GM21360 (cell line): ENCODE measurements at regions not wholly inside any gene's neighbourhood (a gene's known extent, or its start where the extent isn't known, plus 50 kb on each side); places are given as distances from the start of the nearest gene placed in this dataset.
"Not testable (repeated sequence)": the region's sequence is repeated elsewhere in the genome, so short reads cannot be mapped to it uniquely, and the experiment has no call there.

Experiments
- ATAC-seq: cut with Tn5 transposase; IDR thresholded peaks from one replicate; pipeline ENCODE4 v1.9.1; 2021; ENCODE audit warnings: mild to moderate bottlenecking, moderate library complexity; ENCODE audit not compliant: unreplicated experiment

GRCh38 chr13:64674126-64674525 lies 2556.0 kb downstream of the PCDH9 start:
- no peak for ATAC-seq

- no peak for ATAC-seq
Measured at GRCh38 chr13:64672751-64673150, 2557.4 kb downstream of the PCDH9 start.

GRCh38 chr13:64662887-64663593 lies 2567.1 kb downstream of the PCDH9 start:
- no peak for ATAC-seq

GRCh38 chr13:64648293-64648692 lies 2581.8 kb downstream of the PCDH9 start:
- ATAC-seq, result no peak

GRCh38 chr13:64643066-64643465 lies 2587.1 kb downstream of the PCDH9 start:
- ATAC-seq, result no peak

- no peak for ATAC-seq
Measured at GRCh38 chr13:64640002-64640401, 2590.1 kb downstream of the PCDH9 start.

- no peak for ATAC-seq
Measured at GRCh38 chr13:64639206-64639605, 2590.9 kb downstream of the PCDH9 start.

GRCh38 chr13:64633948-64634347 lies 2596.2 kb downstream of the PCDH9 start:
- no peak for ATAC-seq

GRCh38 chr13:64627654-64628053 lies 2602.5 kb downstream of the PCDH9 start:
- ATAC-seq, result no peak

- no peak for ATAC-seq
Measured at GRCh38 chr13:64626105-64626504, 2604.0 kb downstream of the PCDH9 start.

GRCh38 chr13:64617231-64617630 lies 2612.9 kb downstream of the PCDH9 start:
- no peak for ATAC-seq

GRCh38 chr13:64591971-64592370 lies 2638.2 kb downstream of the PCDH9 start:
- ATAC-seq, result no peak

GRCh38 chr13:64579331-64579730 lies 2650.8 kb downstream of the PCDH9 start:
- no peak for ATAC-seq

- no peak for ATAC-seq
Measured at GRCh38 chr13:64568748-64569147, 2661.4 kb downstream of the PCDH9 start.

- ATAC-seq, result not testable (repeated sequence)
Measured at GRCh38 chr13:64558031-64558430, 2672.1 kb downstream of the PCDH9 start.

GRCh38 chr13:64556376-64556775 lies 2673.8 kb downstream of the PCDH9 start:
- no peak for ATAC-seq

GRCh38 chr13:64553411-64554129 lies 2676.6 kb downstream of the PCDH9 start:
- ATAC-seq, result no peak

- no peak for ATAC-seq
Measured at GRCh38 chr13:64551755-64552154, 2678.4 kb downstream of the PCDH9 start.

GRCh38 chr13:64546371-64546770 lies 2683.8 kb downstream of the PCDH9 start:
- ATAC-seq, result no peak

GRCh38 chr13:64540976-64541375 lies 2689.2 kb downstream of the PCDH9 start:
- ATAC-seq, result no peak

GRCh38 chr13:64540468-64540867 lies 2689.7 kb downstream of the PCDH9 start:
- ATAC-seq, result no peak

GRCh38 chr13:64538711-64539110 lies 2691.4 kb downstream of the PCDH9 start:
- ATAC-seq, result no peak
